K562 (cell line): ENCODE measurements at regions not wholly inside any gene's neighbourhood (a gene's known extent, or its start where the extent isn't known, plus 50 kb on each side); places are given as distances from the start of the nearest gene placed in this dataset.

ENCODE experiments used
- ATAC-seq: fragments of 200-7000 bp; cut with Tn5 transposase; 3 replicates; pipeline ENCODE4 v1.9.1; 2020; ENCODE audit warnings: moderate library complexity
- BruUV-seq: library from RNA; stranded (reverse); fragments of 400-500 nt; replicated peaks from 2 replicates; lab custom pipeline; 2021; lab: Mats Ljungman, UMichigan
- CTCF ChIA-PET: fragments of 300-600 bp; formaldehyde crosslinking; extraction: SDS; loops from one replicate; lab custom pipeline; 2021; ENCODE audit warnings: low intra/inter-chr PET ratio; lab: Yijun Ruan, JAX
- POLR2A ChIA-PET: fragments of 300-600, 350-650 bp; sonication (Branson Sonifier 250); formaldehyde crosslinking; extraction: SDS; loops from one replicate; lab custom pipeline; 2021; ENCODE audit warnings: antibody characterized with exemption, inconsistent platforms; lab: Yijun Ruan, JAX
- DNase-seq, 4 experiments: peaks; one replicate each; pipeline versions ENCODE4 v3.0.0 to v3.0.0-alpha.2; 2011 to 2018; ENCODE audit warnings: low spot score in 3 of 4, mixed read lengths in 3 of 4; ENCODE audit errors: extremely low read depth in 1 of 4
- FAIRE-seq: peaks from 2 replicates; lab custom pipeline; 2011; peaks lifted over from hg19 to GRCh38; lab: Jason Lieb, UNC
- H2AFZ ChIP-seq: 2 replicates; pipeline ENCODE4 v1.6.0; 2011; ENCODE audit warnings: low read depth, low read length, control low read depth, inconsistent platforms
- H3K27ac ChIP-seq: fragments of 200-600 bp; 3 replicates; pipeline ENCODE4 v1.8.0; 2011; ENCODE audit warnings: low read depth, mild to moderate bottlenecking, control low read depth, inconsistent platforms, low read length, moderate library complexity, mixed read lengths; ENCODE audit errors: extremely low read depth
- H3K27me3 ChIP-seq, 2 experiments: fragments of 300-600 bp in 1 of 2; 2 replicates in 1 of 2; 3 replicates in 1 of 2; pipeline versions ENCODE4 v1.6.0 to v1.8.0; 2011; ENCODE audit warnings: inconsistent platforms in 2 of 2, low read length in 2 of 2, mild to moderate bottlenecking in 1 of 2, mixed read lengths in 1 of 2, moderate library complexity in 1 of 2; ENCODE audit not compliant: control insufficient read depth in 2 of 2, insufficient read depth in 2 of 2
- H3K36me3 ChIP-seq: fragments of 300-600 bp; 3 replicates; pipeline ENCODE4 v1.8.0; 2011; ENCODE audit warnings: mild to moderate bottlenecking, low read length, inconsistent platforms; ENCODE audit not compliant: control insufficient read depth, insufficient read depth
- H3K4me1 ChIP-seq, 2 experiments: fragments of 200-600 bp in 1 of 2; replicated peaks in 1 of 2; 2 replicates in 1 of 2; 3 replicates in 1 of 2; pipeline versions ENCODE4 v1.5.1 to v1.8.0; 2011; ENCODE audit warnings: inconsistent platforms in 2 of 2, low read length in 2 of 2, mild to moderate bottlenecking in 1 of 2, mixed read lengths in 1 of 2, moderate library complexity in 1 of 2; ENCODE audit not compliant: control insufficient read depth in 2 of 2, insufficient read depth in 2 of 2
- H3K4me2 ChIP-seq: 2 replicates; pipeline ENCODE4 v1.6.1; 2011; ENCODE audit warnings: low read length, control low read depth, inconsistent platforms, mixed read lengths; ENCODE audit not compliant: insufficient read depth
- H3K4me3 ChIP-seq: fragments of 200-600 bp; sonication (generic), shearing (Covaris generic); 2 replicates; pipeline ENCODE4 v1.5.1; 2016; ENCODE audit warnings: control low read depth, inconsistent platforms
- H3K79me2 ChIP-seq: fragments of 200-600 bp; 3 replicates; pipeline ENCODE4 v1.8.0; 2011; ENCODE audit warnings: low read length, inconsistent platforms; ENCODE audit not compliant: control insufficient read depth, insufficient read depth
- H3K9ac ChIP-seq, 2 experiments: 2 replicates each; pipeline versions ENCODE4 v1.6.0 to v1.6.1; 2011; ENCODE audit warnings: low read depth in 2 of 2, low read length in 2 of 2, control low read depth in 1 of 2, inconsistent platforms in 1 of 2, mild to moderate bottlenecking in 1 of 2, mixed read lengths in 1 of 2; ENCODE audit not compliant: insufficient read depth in 1 of 2
- H3K9me1 ChIP-seq: one replicate; pipeline ENCODE4 v1.6.0; 2011; ENCODE audit warnings: inconsistent platforms, mild to moderate bottlenecking, low read length, moderate library complexity; ENCODE audit not compliant: control insufficient read depth, insufficient read depth
- H3K9me3 ChIP-seq: replicated peaks from 2 replicates; pipeline ENCODE4 v1.5.1; 2011; ENCODE audit warnings: low read depth, low read length, inconsistent platforms; ENCODE audit not compliant: control insufficient read depth, insufficient read depth
- H4K20me1 ChIP-seq: replicated peaks from 2 replicates; pipeline ENCODE4 v1.6.1; 2011; ENCODE audit warnings: low read length, inconsistent platforms, mixed read lengths; ENCODE audit not compliant: control insufficient read depth, insufficient read depth
- CEBPG ChIP-seq, 3 experiments: fragments of 200-800 bp in 1 of 3; sonication (Bioruptor generic) in 1 of 3; sonication (generic) in 1 of 3; formaldehyde crosslinking in 1 of 3; IDR thresholded peaks in 2 of 3; conservative IDR thresholded peaks in 1 of 3; 2 replicates each; pipeline versions ENCODE4 v1.6.1 to v1.8.0; 2016 to 2022; ENCODE audit warnings: missing compliant biosample characterization in 2 of 3, missing genetic modification characterization in 2 of 3, mild to moderate bottlenecking in 1 of 3, missing genetic modification reagents in 1 of 3
- NFYB ChIP-seq: IDR thresholded peaks from 2 replicates; pipeline ENCODE4 v1.6.1; 2011; ENCODE audit warnings: mild to moderate bottlenecking, moderate library complexity; ENCODE audit not compliant: insufficient read length; ENCODE audit errors: extremely low read depth
- ZNF124 ChIP-seq: sonication (generic); formaldehyde crosslinking; IDR thresholded peaks from 2 replicates; pipeline ENCODE4 v1.8.1; 2022; ENCODE audit warnings: missing genetic modification reagents
- ZNF740 ChIP-seq, 3 experiments: fragments of 200-800 bp in 1 of 3; sonication (Bioruptor generic) in 1 of 3; sonication (generic) in 1 of 3; formaldehyde crosslinking in 1 of 3; IDR thresholded peaks; 2 replicates each; pipeline versions ENCODE4 v1.6.1 to v1.8.0; 2016 to 2022; ENCODE audit warnings: mild to moderate bottlenecking in 2 of 3, missing compliant biosample characterization in 2 of 3, missing genetic modification characterization in 2 of 3, missing genetic modification reagents in 1 of 3
- WGBS: fragments of 100-300 bp; shearing (Covaris generic); methylation state at CpG from one replicate; pipeline ENCODE4 v1.1.6; 2016; ENCODE audit warnings: low coverage, mixed read lengths; ENCODE audit not compliant: insufficient coverage; ENCODE audit errors: missing lambda C conversion rate; 5-methylcytosine and 5-hydroxymethylcytosine counted together
- in situ Hi-C: fragments of 300-500 bp; cut with MboI; formaldehyde crosslinking; loops from 4 replicates; pipeline ENCODE4 v1.15.0; 2018; ENCODE audit warnings: inconsistent platforms, mixed read lengths
- intact Hi-C: fragments of 100-400 bp; cut with micrococcal nuclease; formaldehyde crosslinking; loops from 2 replicates; pipeline ENCODE4 v1.14.2; 2022

GRCh38 chr9:11142965-11143738, 530.4 kb upstream of the PTPRD start:
- Histone ChIP-seq H3K4me2 (no peak overlapping the region), H3K27me3 (no peaks in the 10 kb centered on the region), H3K36me3 (no peaks in the 10 kb centered on the region), H3K9me1 (no peaks in the 10 kb centered on the region), H3K79me2 (no peaks in the 10 kb centered on the region), H3K27ac (no peak overlapping the region), H3K4me1 (no peaks in the 10 kb centered on the region), H3K9ac (no peak overlapping the region), H4K20me1 (no peaks in the 10 kb centered on the region), H2AFZ (no peak overlapping the region), H3K4me3 (no peak overlapping the region), H3K9me3 (no peaks in the 10 kb centered on the region)
- WGBS, result 0% methylated on average over 3 of the region's 3 CpGs
- TF ChIP-seq CEBPG (CRISPR knock-in tag; IDR thresholded peaks at IDR 0.05), result no peak
- peak in 1 of 2 experiments; percentile 60; a peak in 2 of 4 replicates for TF ChIP-seq CEBPG (tag; conservative IDR thresholded peaks at IDR 0.05 in 1 of 2, IDR thresholded peaks at IDR 0.05 in 1 of 2)
- no peak for TF ChIP-seq NFYB
- no peak for TF ChIP-seq ZNF124
- TF ChIP-seq ZNF740 (CRISPR knock-in tag; IDR thresholded peaks at IDR 0.05), result no peak
- TF ChIP-seq ZNF740 (tag; IDR thresholded peaks at IDR 0.05), result no peak
- no peak for FAIRE-seq
- no TSS peak for BruUV-seq
- in situ Hi-C loops, result no loop called here
- intact Hi-C loops, result no loop called here
- no peak for ATAC-seq
- no peak for DNase-seq
- POLR2A ChIA-PET, result no interaction called here
- CTCF ChIA-PET, result no interaction called here
